ENCODE measurements at regions not wholly inside any gene's neighbourhood (a gene's known extent, or its start where the extent isn't known, plus 50 kb on each side); places are given as distances from the start of the nearest gene placed in this dataset.

DNA sequence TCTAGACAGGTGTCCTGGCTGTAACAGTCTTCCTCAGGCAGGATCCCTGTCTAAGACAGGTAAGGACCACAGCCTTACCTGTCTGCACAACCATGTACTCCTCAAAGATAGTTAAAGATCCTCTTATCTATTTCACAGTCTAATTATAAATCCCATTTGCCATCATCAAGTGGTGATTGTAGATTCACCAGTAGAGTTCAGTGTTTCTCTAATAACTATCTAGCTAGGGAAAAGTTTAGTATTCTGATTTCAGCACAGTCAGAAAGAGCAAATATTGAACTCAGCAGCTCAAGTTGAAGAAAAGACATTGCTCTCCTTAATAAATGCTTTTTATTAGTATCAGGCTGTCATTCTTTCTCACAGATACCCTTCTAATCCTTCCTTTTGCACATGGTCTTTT, 1305.5 kb upstream of the NXPH2 start:
- TF ChIP-seq GATA3 (IDR thresholded peaks at IDR 0.05; ENCODE audit: low read depth, low read length), result no peak
- no peak for TF ChIP-seq GATA2 (IDR thresholded peaks at IDR 0.05; ENCODE audit: low read depth, low read length)
